ENCODE measurements at regions not wholly inside any gene's neighbourhood (a gene's known extent, or its start where the extent isn't known, plus 50 kb on each side); places are given as distances from the start of the nearest gene placed in this dataset.
A peak's percentile ranks its signal among the peaks of the same experiment; 100 is the strongest.

DNA sequence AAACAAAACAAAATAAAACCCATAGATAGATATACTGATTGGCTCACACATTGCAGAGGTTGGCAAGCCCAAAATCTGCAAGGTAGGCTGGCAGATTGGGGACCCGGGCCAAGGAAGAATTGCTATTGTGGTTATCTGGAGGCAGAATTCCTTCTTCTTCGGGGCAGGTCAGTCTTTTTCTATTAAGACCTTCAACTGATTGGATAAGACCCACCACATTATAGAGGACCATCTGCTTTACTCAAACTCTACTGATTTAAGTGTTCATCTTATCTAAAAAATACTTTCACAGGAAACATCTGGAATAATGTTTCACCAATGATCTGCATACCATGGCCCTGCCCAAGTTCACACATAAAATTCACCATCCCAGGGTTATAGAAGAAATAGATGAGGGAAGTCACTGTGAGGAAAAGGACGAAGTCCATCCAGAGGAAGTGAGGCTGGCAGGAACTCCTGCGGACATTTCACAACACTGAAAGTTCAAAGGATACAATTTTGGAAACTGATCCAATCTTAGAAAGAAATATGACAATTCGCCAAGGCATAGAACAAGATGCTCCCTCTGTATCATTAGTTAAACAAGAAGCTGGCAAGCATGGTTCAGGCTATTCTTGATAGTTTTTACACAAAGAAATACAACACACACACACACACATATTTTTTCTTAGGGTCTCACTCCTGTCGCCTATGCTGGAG is 127.6 kb upstream of the MED13L start:
- DNase-seq, result no peak

DNA sequence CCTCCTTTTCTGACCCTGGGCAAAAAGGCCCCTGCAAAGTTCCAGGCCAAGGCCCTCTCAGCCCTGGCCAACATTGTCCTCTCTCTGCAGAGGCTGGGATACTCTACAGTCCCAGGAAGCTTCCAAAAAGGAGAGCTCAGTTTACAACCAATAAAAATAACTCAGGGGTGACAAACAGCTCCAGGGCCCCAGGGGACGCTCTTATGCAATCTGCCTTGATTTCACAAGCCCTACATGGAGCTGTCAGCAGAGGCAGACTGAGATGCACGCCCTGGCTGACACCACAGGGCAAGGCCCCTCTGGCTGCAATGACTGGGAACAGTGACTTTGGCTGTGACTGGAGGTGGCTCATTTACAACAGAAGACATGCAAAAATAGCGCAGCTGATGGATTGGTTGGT is 129.0 kb upstream of the MED13L start:
- DNase-seq, result peak; percentile 60

DNA sequence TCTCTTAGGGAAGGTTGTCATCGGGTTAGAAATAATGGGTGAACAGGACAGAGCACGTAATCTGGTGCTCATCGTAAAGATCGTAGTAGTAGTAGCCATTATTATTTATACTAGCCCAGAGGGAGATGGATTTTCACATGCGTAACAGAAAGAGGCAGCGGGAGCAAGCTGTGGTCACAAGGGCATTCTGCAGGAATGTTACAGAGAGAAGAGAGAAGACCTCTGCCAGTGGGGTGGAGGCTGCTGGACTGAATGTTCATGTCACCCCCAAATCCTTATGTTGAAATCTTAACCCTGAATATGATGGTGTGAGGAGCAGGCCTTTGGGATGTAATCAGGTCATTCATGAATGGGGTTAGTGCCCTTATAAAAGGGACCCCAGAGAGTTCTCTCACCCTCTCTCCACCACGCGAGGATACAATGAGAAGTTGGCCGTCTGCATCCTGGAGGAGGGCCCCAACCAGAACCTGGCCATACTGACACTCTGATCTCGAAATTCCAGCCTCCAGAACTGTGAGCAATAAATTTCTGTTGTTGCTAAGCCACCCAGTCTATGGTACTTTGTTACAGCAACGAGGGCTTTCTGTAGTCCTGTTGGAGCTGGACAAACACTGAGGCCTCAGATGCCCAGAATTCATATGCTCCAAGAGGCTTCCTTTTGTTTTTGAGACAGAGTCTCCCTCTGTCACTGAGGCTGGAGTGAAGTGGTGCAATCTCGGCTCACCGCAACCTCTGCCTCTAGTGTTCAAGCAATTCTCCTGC is 131.2 kb upstream of the MED13L start:
- DNase-seq, result no peak

DNA sequence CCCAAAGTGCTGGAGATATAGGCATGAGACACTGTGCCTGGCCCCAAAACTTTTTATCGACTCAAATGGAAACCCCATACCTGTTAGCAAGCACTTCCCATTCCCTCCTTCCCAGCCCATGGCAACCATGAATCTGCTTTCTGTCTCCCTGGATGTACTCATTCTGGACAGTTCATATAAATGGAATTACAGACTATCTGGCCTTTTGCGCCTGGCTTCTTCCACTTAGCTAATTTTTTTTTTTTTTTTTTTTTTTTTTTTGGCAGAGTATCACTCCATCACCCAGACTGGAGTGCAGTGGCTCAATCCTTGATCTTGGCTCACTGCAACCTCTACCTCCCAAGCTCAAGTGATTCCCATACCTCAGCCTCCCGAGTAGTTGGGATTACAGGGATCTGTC is 134.5 kb upstream of the MED13L start:
- no peak for DNase-seq

DNA sequence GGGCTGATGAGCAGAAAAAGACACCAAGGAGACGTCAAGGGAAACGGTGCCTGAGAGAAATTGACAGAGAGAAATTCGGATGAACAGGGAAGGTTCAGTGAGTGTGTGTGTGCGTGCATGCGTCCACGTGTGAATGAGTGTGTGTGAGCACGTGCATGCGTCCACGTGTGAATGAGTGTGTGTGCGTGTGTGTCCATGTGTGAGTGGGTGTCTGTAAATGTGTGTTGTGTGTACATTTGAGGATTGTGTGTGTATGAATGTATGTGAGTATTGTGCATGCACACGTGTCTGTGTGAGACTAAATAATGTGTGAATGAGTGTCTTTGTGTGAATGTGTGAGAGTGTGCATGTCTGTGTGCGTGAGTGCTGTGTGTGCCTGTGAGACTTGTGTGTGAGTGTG is 137.4 kb upstream of the MED13L start:
- no peak for DNase-seq

DNA sequence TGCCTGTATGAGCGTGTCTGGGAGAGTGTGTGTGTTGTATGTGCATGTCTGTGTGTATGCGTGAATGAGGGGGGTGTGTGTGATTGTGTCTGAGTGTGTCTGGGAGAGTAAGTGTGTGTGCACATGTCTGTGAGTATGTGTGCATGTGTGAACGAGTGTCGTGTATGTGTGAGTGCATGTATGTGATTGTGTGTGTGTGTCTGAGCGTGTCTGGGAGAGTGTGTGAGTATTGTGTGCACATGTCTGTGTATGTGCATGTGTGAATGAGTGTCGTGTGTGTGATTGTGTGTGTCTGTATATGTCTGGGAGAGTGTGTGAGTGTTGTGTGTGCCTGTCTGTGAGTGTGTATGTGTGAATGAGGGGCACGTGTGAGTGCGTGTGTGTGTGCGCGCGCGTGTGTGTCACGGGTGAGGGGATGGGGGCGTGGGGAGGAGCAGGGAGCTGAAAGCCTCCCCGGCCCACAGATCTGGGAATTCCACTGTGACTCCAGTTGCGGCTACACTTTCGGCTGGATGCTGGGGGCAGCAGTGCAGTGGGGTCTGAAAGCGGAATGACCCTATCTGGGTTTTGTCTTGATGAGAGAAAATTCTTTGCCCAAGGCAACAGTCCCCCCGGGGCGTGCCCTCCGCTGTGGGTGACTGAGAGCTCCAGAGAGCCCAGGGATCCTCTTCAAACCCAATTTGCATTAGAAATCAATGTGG is 138.1 kb upstream of the MED13L start:
- no peak for DNase-seq

DNA sequence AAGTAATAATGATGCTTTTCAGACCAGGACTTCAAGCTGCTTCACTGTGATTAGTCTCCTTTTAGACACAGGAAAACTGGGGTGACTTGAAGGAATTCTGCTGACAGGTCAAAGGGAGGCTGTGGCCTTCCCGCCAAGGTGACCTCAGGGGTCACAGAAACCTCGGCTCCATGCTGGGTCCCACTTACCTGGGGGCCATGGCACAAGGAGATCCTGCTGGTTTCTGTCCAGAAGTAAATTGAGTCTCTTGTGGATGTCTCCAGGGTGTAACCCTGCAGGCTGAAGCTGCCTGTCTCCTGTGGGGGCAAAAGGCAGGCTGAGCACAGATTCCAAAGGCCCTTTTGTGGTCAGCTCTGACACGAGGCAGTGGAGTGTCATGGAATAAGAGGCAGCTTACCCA is 138.7 kb upstream of the MED13L start:
- DNase-seq, result no peak

DNA sequence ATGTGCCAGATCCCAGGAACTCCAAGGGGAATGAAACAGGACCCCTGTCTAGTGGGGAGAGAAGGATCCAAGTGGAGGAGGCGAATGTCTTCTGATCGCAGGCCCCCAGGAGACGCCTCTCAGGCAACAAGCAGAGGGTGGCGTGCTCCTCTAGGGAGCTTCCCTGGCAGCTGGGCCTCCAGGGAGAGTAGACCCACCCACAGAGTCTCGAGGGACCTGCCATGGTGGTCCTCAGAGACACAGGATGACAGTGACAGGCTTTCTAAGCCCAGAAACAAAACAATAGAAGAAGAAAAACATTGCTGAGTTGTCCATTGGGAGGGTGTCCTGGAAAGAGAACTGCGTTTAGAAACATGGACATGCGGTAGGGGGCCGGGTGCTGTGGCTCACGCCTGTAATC is 140.6 kb upstream of the MAP1LC3B2 start:
- DNase-seq, result no peak

DNA sequence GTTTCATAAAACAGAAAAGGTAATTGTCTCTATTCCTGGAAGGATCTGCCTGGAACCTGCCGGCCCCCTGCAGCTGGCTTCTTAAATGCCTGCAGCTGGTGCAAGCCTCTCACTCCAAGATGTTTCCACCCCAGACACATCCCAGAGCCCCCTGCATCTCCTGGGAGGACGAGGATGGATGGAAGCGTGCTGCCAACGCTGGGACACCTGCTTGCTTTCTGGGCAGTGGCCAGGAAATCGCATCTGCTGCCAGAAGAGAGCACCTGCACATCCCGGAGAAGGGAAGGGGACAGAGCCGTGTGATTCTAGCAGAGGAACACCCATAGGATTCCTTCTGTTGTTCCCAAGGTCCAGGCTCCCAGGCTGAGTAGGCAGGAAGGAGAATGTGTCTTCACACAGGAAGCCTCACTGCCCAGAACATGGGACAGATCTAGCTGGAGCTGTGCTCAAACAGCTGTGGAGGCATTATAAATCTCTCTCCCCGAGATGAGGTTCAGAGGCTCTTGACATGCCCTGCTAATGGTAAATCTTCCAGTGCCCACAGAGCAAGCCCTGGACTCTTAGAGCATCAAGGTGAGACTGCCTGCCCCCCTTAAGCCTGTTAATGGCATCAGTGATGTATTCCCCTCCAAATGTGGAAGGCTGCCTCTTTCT is 138.8 kb upstream of the MAP1LC3B2 start:
- peak; percentile 56 for DNase-seq

DNA sequence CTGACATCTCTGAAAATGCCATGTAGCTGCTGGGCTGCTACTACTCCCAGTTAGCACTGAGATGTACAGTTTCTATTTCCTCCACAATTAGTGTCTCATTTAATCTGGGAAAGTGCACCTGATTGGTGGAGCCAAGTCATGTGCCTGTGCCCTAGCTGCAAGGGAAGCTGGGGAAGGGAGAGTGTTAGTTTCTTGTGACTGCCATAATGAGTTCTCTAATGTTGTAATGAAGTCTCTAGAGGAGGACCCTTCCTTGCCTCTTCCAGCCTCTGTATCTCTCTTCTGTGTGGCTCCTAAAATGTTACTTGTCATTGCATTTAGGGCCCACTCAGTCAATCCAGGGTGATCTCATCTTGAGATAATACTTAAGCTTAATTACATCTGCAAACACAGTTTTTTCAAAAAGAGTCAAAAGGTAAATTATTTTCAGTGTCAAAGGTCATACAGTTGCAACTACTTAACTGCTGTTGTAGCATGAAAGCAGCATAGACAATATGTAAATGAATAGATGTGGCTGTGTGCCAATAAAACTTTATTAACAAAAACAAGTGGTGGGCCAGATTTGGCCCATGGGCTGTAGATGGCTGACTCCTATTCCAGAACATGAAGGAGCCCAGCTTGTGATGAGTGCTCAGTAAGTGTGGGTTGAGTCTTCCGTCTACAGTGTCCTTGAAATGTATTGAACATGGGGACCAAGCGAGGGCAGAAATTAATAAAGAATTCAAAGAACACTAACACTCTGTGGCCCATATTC is 137.2 kb upstream of the MAP1LC3B2 start:
- no peak for DNase-seq

DNA sequence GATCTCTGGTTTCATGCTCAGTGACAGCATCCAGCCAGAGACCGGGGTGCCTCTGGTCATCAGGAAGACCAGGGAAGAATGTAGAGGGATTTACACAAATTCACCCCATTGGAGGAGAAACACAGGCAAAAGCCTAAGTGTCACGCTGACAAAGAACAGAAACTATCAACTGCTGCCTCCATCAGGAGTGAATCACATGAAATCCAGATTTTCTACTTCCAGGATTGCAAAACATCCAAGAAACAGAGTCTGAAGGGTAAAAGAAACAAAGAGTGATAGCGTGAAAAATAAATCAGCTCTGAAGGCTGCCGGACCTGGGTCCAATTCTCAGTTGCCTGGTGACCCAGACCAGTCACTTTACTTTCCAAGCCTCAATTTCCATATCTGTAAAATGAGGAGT is 136.1 kb upstream of the MAP1LC3B2 start:
- no peak for DNase-seq

DNA sequence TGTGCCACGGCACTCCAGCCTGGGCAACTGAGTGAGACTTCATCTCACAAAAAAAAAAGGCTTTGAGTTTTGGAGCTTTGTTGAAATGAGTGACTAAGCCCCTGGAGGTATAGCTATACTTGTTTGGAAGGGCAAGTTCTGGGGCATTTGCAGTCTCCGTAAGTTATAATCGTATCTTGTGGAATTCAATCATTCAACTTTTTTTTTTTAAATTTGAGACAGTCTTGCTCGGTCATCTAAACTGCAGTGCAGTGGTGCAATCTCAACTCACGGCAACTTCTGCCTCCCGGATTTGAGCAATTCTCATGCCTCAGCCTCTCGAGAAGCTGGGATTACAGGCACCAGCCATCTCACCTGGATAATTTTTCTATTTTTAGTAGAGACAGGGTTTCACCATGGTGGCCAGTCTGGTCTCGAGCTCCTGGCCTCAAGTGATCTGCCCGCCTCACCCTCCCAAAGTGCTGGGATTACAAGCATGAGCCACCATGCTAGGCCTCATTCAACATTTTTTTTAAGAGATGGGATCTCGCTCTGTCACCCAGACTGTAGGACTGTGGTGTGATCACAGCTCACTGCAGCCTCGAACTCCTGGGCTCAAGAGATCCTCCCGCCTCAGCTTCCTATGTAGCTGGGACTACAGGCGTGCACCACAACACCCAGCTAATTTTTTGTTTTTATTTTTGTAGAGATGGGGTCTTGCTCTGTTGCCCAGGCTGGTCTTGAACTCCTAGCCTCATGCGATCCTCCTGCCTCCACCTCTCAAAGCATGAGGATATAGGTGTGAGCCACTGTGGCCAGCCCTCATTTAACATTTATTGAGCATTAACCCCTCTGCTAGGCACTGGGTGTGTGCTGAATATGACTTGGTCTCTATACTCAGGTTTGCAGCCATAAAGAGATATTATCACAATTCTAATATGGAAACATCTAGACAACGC is 133.7 kb upstream of the MAP1LC3B2 start:
- DNase-seq, result no peak

DNA sequence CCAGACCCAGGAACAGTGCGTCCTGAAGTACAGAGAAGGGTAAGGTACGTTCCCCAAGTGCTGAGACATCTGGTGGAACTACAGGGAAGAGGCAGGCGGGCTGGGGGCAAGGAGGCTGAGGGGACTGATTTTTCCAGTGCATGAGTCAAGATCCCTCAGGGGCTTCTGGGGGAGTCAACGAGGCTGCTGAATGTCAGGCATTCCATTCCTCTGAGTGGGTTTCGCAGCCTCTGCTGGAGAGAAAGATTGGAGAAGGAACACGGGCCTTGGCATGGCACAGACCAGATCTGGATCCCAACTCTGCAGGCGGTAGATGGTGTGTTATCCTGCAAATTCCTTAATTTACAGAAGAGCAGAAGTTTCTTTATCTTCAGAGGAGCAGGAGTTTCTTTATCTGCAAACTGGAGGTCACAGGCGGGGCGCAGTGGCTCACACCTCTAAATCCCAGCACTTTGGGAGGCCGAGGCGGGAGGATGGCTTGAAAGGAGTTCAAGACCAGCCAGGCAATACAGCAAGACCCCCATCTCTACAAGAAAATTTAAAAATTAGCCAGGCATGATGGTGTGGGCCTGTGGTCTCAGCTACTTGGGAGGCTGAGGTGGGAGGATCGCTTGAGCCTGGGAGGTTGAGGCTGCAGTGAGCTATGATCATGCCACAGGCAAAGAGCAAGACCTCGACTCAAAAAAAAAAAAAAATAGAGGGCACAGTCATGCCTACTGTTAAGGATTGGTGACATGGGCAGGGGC is 132.6 kb upstream of the MAP1LC3B2 start:
- peak; percentile 59 for DNase-seq

DNA sequence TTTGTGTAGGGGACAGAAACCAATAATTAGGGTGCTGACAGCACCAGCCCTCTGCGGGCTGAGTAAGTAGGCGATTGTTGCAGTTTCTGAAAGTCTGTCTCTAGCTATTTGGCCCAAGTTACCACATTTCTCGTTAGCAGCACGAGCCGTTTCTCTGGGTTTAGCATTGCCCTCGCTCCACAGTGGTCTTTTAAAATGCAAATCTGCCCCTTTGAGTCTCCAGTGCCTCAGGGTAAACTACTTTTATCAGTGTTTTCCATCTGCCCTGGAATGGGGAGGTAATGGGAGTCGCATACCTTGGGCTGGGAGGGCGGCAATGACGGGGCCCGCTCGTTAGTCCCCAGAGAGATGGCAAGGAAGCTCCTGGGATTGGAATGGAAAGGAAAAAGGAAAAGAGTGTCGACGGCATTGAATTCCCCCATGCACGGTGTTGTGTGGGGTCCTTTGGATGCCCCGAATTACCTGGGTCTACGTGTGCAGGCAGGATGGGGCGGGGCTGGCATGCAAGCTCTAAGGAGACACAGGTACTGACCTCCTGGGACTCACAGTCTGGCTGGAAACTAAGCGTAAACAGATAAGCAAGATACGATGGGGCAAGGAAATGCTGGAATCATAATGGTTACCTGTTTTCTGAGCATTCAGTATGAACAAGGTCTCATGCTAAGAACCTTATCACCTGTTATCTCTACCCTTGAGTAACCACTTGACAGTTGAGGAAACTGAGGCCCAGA is 131.8 kb upstream of the MAP1LC3B2 start:
- DNase-seq, result no peak

DNA sequence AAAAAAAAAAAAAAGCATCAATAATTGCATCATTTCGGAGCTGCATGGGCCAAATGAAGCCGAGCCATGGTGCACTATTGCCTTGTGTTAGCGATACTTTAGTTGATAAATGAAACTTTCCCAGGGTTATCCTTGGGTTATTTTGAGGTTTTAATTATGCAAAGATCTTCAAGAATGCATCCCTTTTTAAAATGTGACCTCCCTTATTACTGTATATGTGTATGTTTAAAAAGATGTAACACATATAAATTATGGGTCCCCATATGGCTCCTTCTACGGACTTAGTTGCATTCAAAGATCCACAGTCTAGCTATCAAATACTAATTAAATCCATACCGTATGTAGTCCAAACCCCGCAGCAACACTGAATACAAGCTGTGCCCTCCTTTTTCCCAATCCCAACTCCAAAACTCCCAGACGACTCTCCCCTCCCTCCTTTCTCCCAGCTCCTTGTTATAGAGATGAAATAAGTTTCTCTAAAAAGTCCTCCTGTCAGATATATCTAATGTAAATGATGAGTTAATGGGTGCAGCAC is 129.3 kb upstream of the MAP1LC3B2 start:
- DNase-seq, result no peak

DNA sequence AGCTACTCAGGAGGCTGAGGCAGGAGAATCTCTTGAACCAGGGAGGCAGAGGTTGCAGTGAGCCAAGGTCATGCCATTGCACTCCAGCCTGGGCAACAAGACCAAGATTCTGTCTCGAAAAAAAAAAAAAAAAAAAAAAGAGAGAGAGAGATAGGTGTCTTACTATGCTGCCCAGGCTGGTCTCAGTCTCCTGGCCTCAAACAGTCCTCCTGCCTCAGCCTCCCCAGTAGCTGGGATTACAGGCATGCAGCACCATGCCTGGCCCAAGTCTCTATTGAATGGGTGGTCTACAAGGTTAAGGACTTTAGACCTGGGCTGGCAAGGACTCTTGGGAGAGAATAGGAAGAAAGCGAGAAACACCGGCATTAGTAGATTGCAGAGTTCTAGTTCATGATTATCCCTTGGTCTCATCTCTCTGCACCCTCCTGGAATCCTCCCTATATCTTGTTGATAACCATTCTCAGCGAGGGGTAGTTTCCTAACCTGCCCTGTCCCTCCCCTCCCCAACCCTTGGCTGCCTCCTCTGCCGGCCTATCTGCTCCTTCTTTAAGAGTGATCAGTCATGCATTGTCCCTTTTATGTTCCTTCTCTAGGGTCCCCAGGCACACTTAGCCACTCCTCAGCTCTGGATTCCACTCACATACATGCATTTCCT is 128.1 kb upstream of the MAP1LC3B2 start:
- DNase-seq, result no peak

DNA sequence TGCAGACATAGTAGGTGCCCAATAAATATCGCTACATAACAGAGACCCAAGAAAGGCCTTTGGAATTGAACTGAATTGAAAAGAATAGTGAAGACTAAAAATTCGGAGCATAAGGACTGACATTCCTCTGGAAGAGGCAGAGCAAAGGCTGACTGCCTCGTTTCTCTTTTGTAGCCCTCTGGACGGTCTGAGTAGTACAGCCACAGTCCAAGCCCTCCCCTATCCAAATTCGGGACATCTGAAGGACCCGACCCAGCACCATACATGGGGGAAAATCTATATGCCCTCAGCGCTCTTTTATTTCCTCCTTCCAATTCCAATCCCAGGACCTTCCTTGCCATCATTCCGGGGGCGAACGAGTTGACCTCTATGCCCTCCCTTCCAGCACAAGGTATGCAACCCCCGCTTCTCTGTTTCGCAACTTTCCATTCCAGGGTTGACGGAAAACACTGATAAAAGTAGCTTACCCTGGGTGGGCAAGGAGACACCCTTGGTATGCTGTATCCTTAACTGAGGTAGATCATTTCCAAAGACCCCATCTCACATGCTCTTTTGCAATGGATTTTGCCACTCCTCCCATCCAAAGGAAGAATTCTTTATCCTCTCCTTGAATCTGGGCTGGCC is 127.4 kb upstream of the MAP1LC3B2 start:
- no peak for DNase-seq

DNA sequence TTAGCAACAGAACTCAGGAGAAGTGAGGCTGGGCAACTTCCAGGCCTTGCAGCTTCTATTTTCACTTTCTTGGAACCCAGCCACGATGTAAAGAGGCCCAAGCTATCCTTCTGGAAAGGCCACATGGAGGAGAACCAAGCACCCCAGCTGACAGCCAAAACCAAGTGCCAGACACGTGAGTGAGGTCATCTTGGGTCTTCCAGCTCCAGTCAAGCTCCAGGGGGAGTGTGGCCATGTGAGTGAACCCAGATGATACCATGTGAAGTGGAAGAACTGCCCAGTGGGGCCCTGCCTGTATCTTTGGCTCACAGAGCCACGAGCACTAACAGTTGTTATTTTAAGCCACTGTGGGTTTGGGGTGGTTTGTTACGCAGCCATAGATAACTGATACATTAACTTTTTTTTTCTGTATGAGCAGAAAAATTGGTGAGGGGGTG is 126.8 kb upstream of the MAP1LC3B2 start:
- peak; percentile 73 for DNase-seq

DNA sequence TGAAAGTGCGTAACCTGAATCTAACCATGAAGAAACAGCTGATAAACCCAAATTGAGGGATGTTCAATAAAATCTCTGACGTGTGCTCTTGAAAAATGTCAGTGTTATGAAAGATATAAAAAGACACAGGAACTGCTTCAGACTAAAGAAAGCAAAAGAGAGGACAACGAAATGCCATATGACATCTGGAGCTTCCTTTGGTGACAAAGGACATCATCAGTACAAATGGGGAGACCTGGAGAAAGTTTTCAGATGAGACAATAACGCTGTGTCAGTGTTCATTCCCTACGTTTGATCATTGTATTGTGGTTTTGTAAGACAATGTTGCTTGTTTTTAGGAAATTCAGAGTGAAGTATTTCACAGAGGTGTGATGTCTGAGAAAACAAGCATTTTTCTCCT is 125.9 kb upstream of the MAP1LC3B2 start:
- no peak for DNase-seq
